Effector CD8-positive, alpha-beta T cell (primary cell): ENCODE measurements at regions not wholly inside any gene's neighbourhood (a gene's known extent, or its start where the extent isn't known, plus 50 kb on each side); places are given as distances from the start of the nearest gene placed in this dataset.

Experiments
- DNase-seq: peaks from one replicate; lab custom pipeline; 2025; lab: John Stamatoyannopoulos, UW

- no peak for DNase-seq
Observed at GRCh38 chr14:97298736-97299135, 501.6 kb downstream of the VRK1 start.

GRCh38 chr14:97299661-97300060 lies 502.5 kb downstream of the VRK1 start:
- DNase-seq = no peak

- DNase-seq = no peak
Observed at GRCh38 chr14:97301931-97302559, 504.9 kb downstream of the VRK1 start.

- no peak for DNase-seq
Observed at GRCh38 chr14:97306133-97306759, 509.1 kb downstream of the VRK1 start.

- DNase-seq = no peak
Observed at GRCh38 chr14:97306760-97307246, 509.6 kb downstream of the VRK1 start.

- DNase-seq = no peak
Observed at GRCh38 chr14:97311411-97311810, 514.2 kb downstream of the VRK1 start.

GRCh38 chr14:97312910-97313309 lies 515.7 kb downstream of the VRK1 start:
- no peak for DNase-seq

GRCh38 chr14:97315790-97316189 lies 518.6 kb downstream of the VRK1 start:
- DNase-seq = no peak

GRCh38 chr14:97318380-97318779 lies 521.2 kb downstream of the VRK1 start:
- DNase-seq = no peak

- no peak for DNase-seq
Observed at GRCh38 chr14:97319691-97320090, 522.5 kb downstream of the VRK1 start.

- no peak for DNase-seq
Observed at GRCh38 chr14:97328743-97329142, 531.6 kb downstream of the VRK1 start.

- no peak for DNase-seq
Observed at GRCh38 chr14:97329701-97330100, 532.5 kb downstream of the VRK1 start.

- no peak for DNase-seq
Observed at GRCh38 chr14:97331058-97331457, 533.9 kb downstream of the VRK1 start.

GRCh38 chr14:97331526-97331925 lies 534.3 kb downstream of the VRK1 start:
- DNase-seq = no peak

GRCh38 chr14:97336179-97336578 lies 539.0 kb downstream of the VRK1 start:
- no peak for DNase-seq

GRCh38 chr14:97336816-97337215 lies 539.6 kb downstream of the VRK1 start:
- DNase-seq = no peak

GRCh38 chr14:97337267-97337666 lies 540.1 kb downstream of the VRK1 start:
- no peak for DNase-seq

GRCh38 chr14:97337670-97338069 lies 540.5 kb downstream of the VRK1 start:
- no peak for DNase-seq

- DNase-seq = no peak
Observed at GRCh38 chr14:97344666-97345065, 547.5 kb downstream of the VRK1 start.

- DNase-seq = no peak
Observed at GRCh38 chr14:97346675-97347074, 549.5 kb downstream of the VRK1 start.

GRCh38 chr14:97349463-97349862 lies 552.3 kb downstream of the VRK1 start:
- no peak for DNase-seq

GRCh38 chr14:97349946-97350345 lies 552.8 kb downstream of the VRK1 start:
- DNase-seq = no peak

- no peak for DNase-seq
Observed at GRCh38 chr14:97350415-97350814, 553.2 kb downstream of the VRK1 start.
